ENCODE measurements at regions not wholly inside any gene's neighbourhood (a gene's known extent, or its start where the extent isn't known, plus 50 kb on each side); places are given as distances from the start of the nearest gene placed in this dataset.

DNA sequence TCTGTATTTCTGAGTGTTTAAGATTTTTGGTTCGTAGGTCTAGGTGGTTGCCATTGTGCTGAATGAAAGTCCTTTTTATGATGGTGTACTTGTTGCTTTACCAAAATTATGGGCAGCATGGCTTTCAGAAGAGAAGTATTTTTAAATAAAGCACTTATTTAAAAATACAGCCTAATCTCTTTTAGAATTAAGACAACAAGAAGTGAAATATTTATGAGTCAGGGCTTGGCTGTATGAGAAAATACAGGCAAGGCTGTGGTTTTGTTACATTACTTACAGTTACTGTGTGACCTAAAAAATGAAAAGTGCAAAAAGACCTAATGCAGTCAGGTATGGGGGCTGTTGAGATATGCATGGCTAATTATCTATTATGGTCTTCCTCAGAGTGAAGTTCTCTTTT lies 185.2 kb upstream of the PPP1R3A start:
- TF ChIP-seq, protein P1, sequence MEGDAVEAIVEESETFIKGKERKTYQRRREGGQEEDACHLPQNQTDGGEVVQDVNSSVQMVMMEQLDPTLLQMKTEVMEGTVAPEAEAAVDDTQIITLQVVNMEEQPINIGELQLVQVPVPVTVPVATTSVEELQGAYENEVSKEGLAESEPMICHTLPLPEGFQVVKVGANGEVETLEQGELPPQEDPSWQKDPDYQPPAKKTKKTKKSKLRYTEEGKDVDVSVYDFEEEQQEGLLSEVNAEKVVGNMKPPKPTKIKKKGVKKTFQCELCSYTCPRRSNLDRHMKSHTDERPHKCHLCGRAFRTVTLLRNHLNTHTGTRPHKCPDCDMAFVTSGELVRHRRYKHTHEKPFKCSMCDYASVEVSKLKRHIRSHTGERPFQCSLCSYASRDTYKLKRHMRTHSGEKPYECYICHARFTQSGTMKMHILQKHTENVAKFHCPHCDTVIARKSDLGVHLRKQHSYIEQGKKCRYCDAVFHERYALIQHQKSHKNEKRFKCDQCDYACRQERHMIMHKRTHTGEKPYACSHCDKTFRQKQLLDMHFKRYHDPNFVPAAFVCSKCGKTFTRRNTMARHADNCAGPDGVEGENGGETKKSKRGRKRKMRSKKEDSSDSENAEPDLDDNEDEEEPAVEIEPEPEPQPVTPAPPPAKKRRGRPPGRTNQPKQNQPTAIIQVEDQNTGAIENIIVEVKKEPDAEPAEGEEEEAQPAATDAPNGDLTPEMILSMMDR (IDR thresholded peaks at IDR 0.05; ENCODE audit: extremely low read depth, missing control alignments): no peak
- no peak for DNase-seq (ENCODE audit: low spot score)

DNA sequence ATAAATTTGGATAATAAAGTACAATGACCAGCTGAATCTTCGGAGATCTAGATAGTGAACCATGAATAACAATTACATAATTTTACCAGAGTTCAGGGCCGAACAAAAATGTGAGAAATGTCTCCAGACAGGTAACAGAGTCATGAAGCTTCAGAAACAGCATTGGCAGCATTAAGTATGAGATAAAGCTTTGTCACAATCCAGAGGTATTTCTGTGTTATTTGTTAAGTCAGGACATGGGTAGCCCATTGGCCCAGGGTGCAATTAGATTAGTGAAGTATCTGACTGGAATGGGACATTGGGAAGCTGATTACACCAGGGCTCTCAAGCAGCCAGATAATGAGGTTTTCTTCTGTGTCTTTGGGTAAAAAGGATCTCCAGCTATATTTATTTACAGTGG lies 184.2 kb upstream of the PPP1R3A start:
- TF ChIP-seq, protein P1 (IDR thresholded peaks at IDR 0.05; ENCODE audit: extremely low read depth, missing control alignments): no peak
- DNase-seq (ENCODE audit: low spot score): no peak

- DNase-seq (ENCODE audit: low spot score): no peak
- TF ChIP-seq, protein P1 (IDR thresholded peaks at IDR 0.05; ENCODE audit: extremely low read depth, missing control alignments): no peak
Observed at GRCh38 chr7:114102131-114102530, 183.3 kb upstream of the PPP1R3A start.

GRCh38 chr7:114100810-114101209 lies 182.0 kb upstream of the PPP1R3A start:
- DNase-seq (ENCODE audit: low spot score): no peak
- TF ChIP-seq, protein P1 (IDR thresholded peaks at IDR 0.05; ENCODE audit: extremely low read depth, missing control alignments): no peak

DNA sequence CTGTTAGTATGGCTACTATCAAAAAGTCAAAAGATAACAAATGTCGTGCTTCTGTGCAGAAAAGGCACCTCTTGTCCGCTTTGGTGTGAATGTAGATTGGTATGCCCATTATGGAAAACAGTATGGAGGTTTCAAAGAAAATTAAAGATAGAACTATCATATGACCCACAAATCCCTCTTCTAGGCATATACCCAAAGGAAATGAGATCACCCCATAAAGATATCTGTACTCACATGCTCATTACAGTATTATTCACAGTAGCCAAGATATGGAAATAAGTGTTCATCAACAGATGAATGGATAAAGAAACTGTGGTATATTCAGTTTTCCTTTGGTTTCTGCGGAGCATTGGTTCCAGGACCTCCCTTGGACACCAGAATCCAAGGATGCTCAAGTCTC lies 180.5 kb upstream of the PPP1R3A start:
- TF ChIP-seq, protein P1 (IDR thresholded peaks at IDR 0.05; ENCODE audit: extremely low read depth, missing control alignments): no peak
- no peak for DNase-seq (ENCODE audit: low spot score)

GRCh38 chr7:114095885-114096284 lies 177.1 kb upstream of the PPP1R3A start:
- no peak for DNase-seq (ENCODE audit: low spot score)
- TF ChIP-seq, protein P1 (IDR thresholded peaks at IDR 0.05; ENCODE audit: extremely low read depth, missing control alignments): no peak

GRCh38 chr7:114088470-114088940 lies 169.7 kb upstream of the PPP1R3A start:
- TF ChIP-seq, protein P1 (IDR thresholded peaks at IDR 0.05; ENCODE audit: extremely low read depth, missing control alignments): no peak
- no peak for DNase-seq (ENCODE audit: low spot score)
